Motor neuron (in vitro differentiated cells): ENCODE measurements at regions not wholly inside any gene's neighbourhood (a gene's known extent, or its start where the extent isn't known, plus 50 kb on each side); places are given as distances from the start of the nearest gene placed in this dataset.
A peak's percentile ranks its signal among the peaks of the same experiment; 100 is the strongest.
"Not testable (repeated sequence)": the region's sequence is repeated elsewhere in the genome, so short reads cannot be mapped to it uniquely, and the experiment has no call there.

Source experiments
- ATAC-seq, 8 experiments: fragments of 200-7000 bp; cut with Tn5 transposase; replicated peaks in 6 of 8; 2 replicates each; pipeline ENCODE4 v1.8.0; 2021; ENCODE audit warnings: mild to moderate bottlenecking in 8 of 8, moderate library complexity in 8 of 8
- H3K27ac ChIP-seq, 2 donors: fragments of 250-450 bp; sonication (Bioruptor Pico); 2 replicates each; pipeline ENCODE4 v1.9.0; 2021; ENCODE audit warnings: antibody characterized with exemption in 2 of 2, mild to moderate bottlenecking in 2 of 2, moderate library complexity in 1 of 2
- H3K4me1 ChIP-seq, 2 donors: fragments of 250-450 bp; sonication (Bioruptor Pico); replicated peaks in 1 of 2; 2 replicates each; pipeline ENCODE4 v1.6.1; 2021; ENCODE audit warnings: antibody characterized with exemption in 2 of 2, mild to moderate bottlenecking in 2 of 2, moderate library complexity in 1 of 2
- H3K4me3 ChIP-seq, 5 donors: fragments of 250-450 bp; sonication (Bioruptor Pico); 2 replicates each; pipeline ENCODE4 v1.9.0; 2021; ENCODE audit warnings: antibody characterized with exemption in 5 of 5, mild to moderate bottlenecking in 5 of 5, moderate library complexity in 4 of 5
- WGBS, 10 experiments: fragments of 450-650 bp; shearing (Covaris generic); methylation state at CpG; one replicate each; pipeline ENCODE4 v1.0.0; 2022; 5-methylcytosine and 5-hydroxymethylcytosine counted together
- in situ Hi-C, 9 experiments: fragments of 400-800 bp; cut with MboI; loops; one replicate each; pipeline ENCODE4 v1.15.0; 2021; ENCODE audit warnings: low sequenced_read_pairs in 9 of 9, low pct_unique_long_range_greater_than_20kb in 2 of 9; ENCODE audit not compliant: unreplicated experiment in 9 of 9

DNA sequence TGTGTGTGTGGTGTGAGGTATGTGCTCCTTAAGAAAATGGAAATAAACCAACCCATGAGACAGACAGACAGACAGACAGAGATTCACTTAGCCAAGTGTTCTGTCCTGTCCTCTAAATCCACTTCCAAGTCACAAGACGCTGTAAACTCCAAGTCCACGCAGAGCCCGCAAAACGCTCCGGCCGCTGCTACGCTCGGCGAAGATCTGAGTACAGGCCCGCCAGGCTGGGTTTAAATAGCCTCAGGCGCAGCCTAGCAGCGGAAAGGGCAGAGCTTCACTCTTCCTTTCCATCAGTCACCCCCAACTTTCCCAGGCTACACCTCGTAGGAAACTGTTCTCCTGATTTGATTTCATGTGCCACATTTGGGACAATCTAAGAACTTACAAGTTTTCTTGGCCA lies 741.5 kb upstream of the DEFB115 start:
- not testable (repeated sequence) for ATAC-seq, H3K4me3 ChIP-seq, H3K4me1 ChIP-seq, H3K27ac ChIP-seq
- WGBS, 10 experiments: 83 to 100% (median 96%) methylated on average over 1 to 11 of the region's 13 CpGs; no CpG with 5 or more reads in 6 of the 10 experiments
- in situ Hi-C loops: loop anchor here in 1 of 9 experiments (25.0 kb wide), 1 partner anchor 1179 kb away; no protein-coding TSS in a partner anchor

GRCh38 chr20:30518906-30519305 lies 738.6 kb upstream of the DEFB115 start:
- H3K4me1 ChIP-seq, H3K4me3 ChIP-seq, ATAC-seq, H3K27ac ChIP-seq: not testable (repeated sequence)
- WGBS, 10 experiments: 0 to 100% (median 88%) methylated on average over 1 to 8 of the region's 10 CpGs; no CpG with 5 or more reads in 2 of the 10 experiments
- in situ Hi-C loops: loop anchor here in 1 of 9 experiments (25.0 kb wide), 1 partner anchor 1182 kb away; no protein-coding TSS in a partner anchor

- not testable (repeated sequence) for H3K27ac ChIP-seq, H3K4me3 ChIP-seq, H3K4me1 ChIP-seq
- in situ Hi-C loops: loop anchor here in 1 of 9 experiments (25.0 kb wide), 1 partner anchor 1185 kb away; no protein-coding TSS in a partner anchor
- 6 to 91% (median 59%) methylated on average over 1 to 7 of the region's 15 CpGs; no CpG with 5 or more reads in 2 of the 10 experiments for WGBS, 10 experiments
- peak in 1 of 8 experiments; percentile 35 for ATAC-seq
These were observed 735.6 kb upstream of the DEFB115 start for GRCh38 chr20:30521686-30522415.

DNA sequence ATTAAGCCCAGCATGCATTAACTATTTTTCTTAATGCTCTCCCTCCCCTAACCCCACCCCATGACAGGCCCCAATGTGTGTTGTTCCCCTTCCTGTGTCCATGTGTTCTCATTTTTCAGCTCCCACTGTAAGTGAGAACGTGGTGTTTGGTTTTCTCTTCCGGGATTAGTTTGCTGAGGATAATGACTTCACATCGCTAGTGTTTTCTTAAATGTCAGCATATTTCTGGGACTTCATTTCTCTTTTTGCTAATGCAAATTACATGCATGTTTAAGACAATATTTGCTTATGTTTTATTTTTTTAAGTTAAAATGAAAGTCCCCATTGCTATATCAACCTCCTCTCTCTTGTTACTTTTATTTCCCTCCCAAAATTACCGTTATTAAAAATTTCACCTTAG lies 733.3 kb upstream of the DEFB115 start:
- WGBS, 10 experiments: 28 to 100% (median 91%) methylated on average over 1 to 4 of the region's 4 CpGs; no CpG with 5 or more reads in 3 of the 10 experiments
- H3K4me1 ChIP-seq, H3K4me3 ChIP-seq, H3K27ac ChIP-seq, ATAC-seq: not testable (repeated sequence)
- in situ Hi-C loops: loop anchor here in 1 of 9 experiments (25.0 kb wide), 1 partner anchor 1187 kb away; no protein-coding TSS in a partner anchor

DNA sequence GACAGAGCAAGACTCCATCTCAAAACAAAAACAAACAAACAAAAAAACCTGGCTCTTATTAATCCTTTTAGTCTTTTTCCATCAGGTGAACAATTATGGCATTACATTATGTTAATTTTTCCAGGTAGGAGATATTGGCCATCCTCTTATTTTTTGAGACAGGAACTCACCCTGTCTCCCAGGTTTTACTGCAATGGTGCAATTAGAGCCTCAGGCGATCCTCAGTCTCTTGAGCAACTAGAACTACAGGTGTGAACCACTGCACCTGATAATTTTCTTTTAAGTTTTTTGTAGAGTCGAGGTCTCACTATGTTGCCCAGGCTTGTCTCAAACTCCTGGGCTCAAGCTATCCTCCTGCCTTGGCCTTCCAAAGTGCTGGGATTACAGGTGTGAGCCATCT lies 732.7 kb upstream of the DEFB115 start:
- WGBS, 10 experiments: 100% methylated on average over 1 of the region's 2 CpGs; no CpG with 5 or more reads in 9 of the 10 experiments
- H3K4me3 ChIP-seq, ATAC-seq, H3K4me1 ChIP-seq, H3K27ac ChIP-seq: not testable (repeated sequence)
- in situ Hi-C loops: loop anchor here in 1 of 9 experiments (25.0 kb wide), 1 partner anchor 1187 kb away; no protein-coding TSS in a partner anchor

- H3K27ac ChIP-seq, in situ Hi-C loops, H3K4me1 ChIP-seq, ATAC-seq, H3K4me3 ChIP-seq: not testable (repeated sequence)
These were observed 723.8 kb upstream of the DEFB115 start for GRCh38 chr20:30533653-30534052.

DNA sequence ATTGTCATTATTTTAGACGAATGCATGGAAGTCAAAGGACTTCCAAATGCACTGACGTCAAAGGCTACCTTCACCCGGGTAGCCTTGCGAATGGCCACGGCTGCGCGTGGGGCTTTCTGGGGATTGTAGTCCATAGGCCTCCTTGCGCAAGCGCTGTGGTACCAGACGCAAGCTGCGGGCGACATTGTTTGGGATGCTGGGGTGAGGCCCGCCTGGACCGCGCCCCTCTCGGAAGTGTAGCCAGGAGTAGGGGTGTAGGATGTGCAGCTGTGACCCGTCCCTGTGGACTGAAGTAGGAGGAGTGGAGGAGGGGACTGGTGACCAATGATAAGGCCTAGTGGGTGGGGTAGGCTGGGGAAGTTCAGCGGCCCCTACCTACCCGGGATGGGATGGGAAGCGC lies 720.0 kb upstream of the DEFB115 start:
- WGBS, 10 experiments: 0 to 93% (median 72%) methylated on average over 1 to 3 of the region's 20 CpGs; no CpG with 5 or more reads in 6 of the 10 experiments
- peak; percentile 73 to 100 (median 93) for ATAC-seq
- H3K4me1 ChIP-seq, in situ Hi-C loops, H3K27ac ChIP-seq: not testable (repeated sequence)
- peak overlapping the region; percentile 21 to 46 (median 35) for H3K4me3 ChIP-seq

- ATAC-seq: peak in 4 of 8 experiments; percentile 53 to 91 (median 90)
- H3K4me3 ChIP-seq, in situ Hi-C loops, H3K27ac ChIP-seq, H3K4me1 ChIP-seq: not testable (repeated sequence)
- WGBS, 10 experiments: no CpG with 5 or more reads among the region's 4 CpGs
These were observed 717.0 kb upstream of the DEFB115 start for GRCh38 chr20:30540330-30541069.

DNA sequence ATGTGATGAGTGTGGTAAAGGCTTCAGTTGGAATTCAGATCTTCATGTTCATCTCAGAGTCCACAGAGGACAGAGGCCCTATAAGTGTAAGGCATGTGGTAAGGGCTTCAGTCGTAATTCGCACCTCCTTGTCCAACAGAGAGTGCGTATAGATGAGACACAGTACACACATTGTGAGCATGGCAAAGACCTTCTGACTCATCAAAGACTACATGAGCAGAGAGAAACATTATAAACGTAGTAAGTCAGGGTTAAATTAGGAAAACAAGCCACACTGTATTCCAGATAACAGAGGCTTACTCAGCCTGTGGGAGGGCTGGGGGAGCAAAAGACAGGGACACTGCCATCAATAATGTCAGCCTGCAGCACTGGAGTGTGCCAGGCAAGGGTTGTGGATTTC lies 706.2 kb upstream of the DEFB115 start:
- H3K4me1 ChIP-seq, in situ Hi-C loops, H3K4me3 ChIP-seq, H3K27ac ChIP-seq, ATAC-seq: not testable (repeated sequence)
- 80% methylated on average over 1 to 3 of the region's 4 CpGs; no CpG with 5 or more reads in 8 of the 10 experiments for WGBS, 10 experiments

- H3K4me1 ChIP-seq, ATAC-seq, H3K4me3 ChIP-seq, H3K27ac ChIP-seq, in situ Hi-C loops: not testable (repeated sequence)
- WGBS, 10 experiments: no CpG with 5 or more reads among the region's 1 CpG
These were observed 700.7 kb upstream of the DEFB115 start for GRCh38 chr20:30556797-30557196.

- H3K27ac ChIP-seq, H3K4me3 ChIP-seq, H3K4me1 ChIP-seq, in situ Hi-C loops: not testable (repeated sequence)
- peak in 1 of 8 experiments; percentile 98 for ATAC-seq
- WGBS, 10 experiments: 80 to 100% (median 100%) methylated on average over 1 to 2 of the region's 19 CpGs; no CpG with 5 or more reads in 7 of the 10 experiments
These were observed 692.4 kb upstream of the DEFB115 start for GRCh38 chr20:30565086-30565485.

- H3K4me3 ChIP-seq, ATAC-seq, H3K27ac ChIP-seq, in situ Hi-C loops, H3K4me1 ChIP-seq: not testable (repeated sequence)
- WGBS, 10 experiments: 88 to 100% methylated on average over 3 to 4 of the region's 12 CpGs; no CpG with 5 or more reads in 8 of the 10 experiments
These were observed 687.6 kb upstream of the DEFB115 start for GRCh38 chr20:30569867-30570266.

GRCh38 chr20:30570622-30571021 lies 686.8 kb upstream of the DEFB115 start:
- H3K4me3 ChIP-seq, in situ Hi-C loops, H3K27ac ChIP-seq, H3K4me1 ChIP-seq: not testable (repeated sequence)
- peak in 1 of 8 experiments; percentile 41 for ATAC-seq
- WGBS, 10 experiments: 93 to 100% methylated on average over 1 to 2 of the region's 4 CpGs; no CpG with 5 or more reads in 8 of the 10 experiments
